Thyroid gland (tissue), 4 donors: ENCODE measurements at regions not wholly inside any gene's neighbourhood (a gene's known extent, or its start where the extent isn't known, plus 50 kb on each side); places are given as distances from the start of the nearest gene placed in this dataset.

Experiments used
- CTCF ChIP-seq, 6 experiments: fragments of 200-600 bp in 3 of 6; fragments of 450-650 bp in 3 of 6; sonication (generic) in 3 of 6; IDR thresholded peaks; one replicate each; pipeline ENCODE4 v1.5.1; 2016 to 2019; ENCODE audit warnings: antibody characterized with exemption in 6 of 6, mild to moderate bottlenecking in 2 of 6, inconsistent platforms in 1 of 6, moderate library complexity in 1 of 6
- POLR2A ChIP-seq, 2 donors: fragments of 450-650 bp; IDR thresholded peaks; one replicate each; pipeline ENCODE4 v1.6.1; 2017; ENCODE audit warnings: antibody characterized with exemption in 2 of 2, mild to moderate bottlenecking in 2 of 2, moderate library complexity in 1 of 2

- TF ChIP-seq CTCF (IDR thresholded peaks at IDR 0.05) (no peak), POLR2A (IDR thresholded peaks at IDR 0.05) (no peak)
Measured at GRCh38 chr3:22351806-22352205, 600.8 kb upstream of the ZNF385D start.
